Neutrophil (primary cell): ENCODE measurements at regions not wholly inside any gene's neighbourhood (a gene's known extent, or its start where the extent isn't known, plus 50 kb on each side); places are given as distances from the start of the nearest gene placed in this dataset.

Experiments
- H3K27ac ChIP-seq: fragments of 200-600 bp; sonication (generic); 2 replicates; pipeline ENCODE4 v1.5.1; 2016; ENCODE audit warnings: mild to moderate bottlenecking, moderate library complexity
- H3K27me3 ChIP-seq: fragments of 200-600 bp; sonication (generic); 2 replicates; pipeline ENCODE4 v1.6.0; 2016; ENCODE audit warnings: mild to moderate bottlenecking
- H3K36me3 ChIP-seq: fragments of 200-600 bp; sonication (generic); 2 replicates; pipeline ENCODE4 v1.5.1; 2017
- H3K4me1 ChIP-seq, 2 experiments: fragments of 200-600 bp in 1 of 2; sonication (generic) in 1 of 2; 1 replicate in 1 of 2; 2 replicates in 1 of 2; pipeline versions ENCODE4 v1.5.1 to v1.6.1; 2013 to 2016; ENCODE audit warnings: low read depth in 1 of 2, low read length in 1 of 2, mild to moderate bottlenecking in 1 of 2, moderate library complexity in 1 of 2; ENCODE audit not compliant: control insufficient read depth in 1 of 2, insufficient read depth in 1 of 2
- H3K4me3 ChIP-seq, 2 experiments: fragments of 200-600 bp in 1 of 2; sonication (generic) in 1 of 2; 1 replicate in 1 of 2; 2 replicates in 1 of 2; pipeline ENCODE4 v1.5.1; 2013 to 2016; ENCODE audit warnings: low read depth in 1 of 2, low read length in 1 of 2, mild to moderate bottlenecking in 1 of 2, moderate library complexity in 1 of 2
- H3K9me3 ChIP-seq: fragments of 200-600 bp; sonication (generic); 2 replicates; pipeline ENCODE4 v1.5.1; 2016
- CTCF ChIP-seq: fragments of 200-600 bp; sonication (generic); IDR thresholded peaks from 2 replicates; pipeline ENCODE4 v1.5.1; 2016; ENCODE audit warnings: antibody characterized with exemption

GRCh38 chr9:7241694-7242093 is 483.9 kb downstream of the KDM4C start:
- no peaks in the 10 kb centered on the region for H3K9me3 ChIP-seq
- peaks cover 24% of the 10 kb centered on the region for H3K27me3 ChIP-seq
- H3K4me1 ChIP-seq, result no peaks in the 10 kb centered on the region
- no peaks in the 10 kb centered on the region for H3K36me3 ChIP-seq
- no peak overlapping the region for H3K4me3 ChIP-seq
- TF ChIP-seq CTCF, result no peak
- no peak overlapping the region for H3K27ac ChIP-seq

GRCh38 chr9:7240569-7241311 is 483.0 kb downstream of the KDM4C start:
- no peak for TF ChIP-seq CTCF

GRCh38 chr9:7239708-7240107 is 481.9 kb downstream of the KDM4C start:
- Histone ChIP-seq H3K4me3 (no peak overlapping the region), H3K36me3 (no peaks in the 10 kb centered on the region), H3K9me3 (no peaks in the 10 kb centered on the region), H3K4me1 (no peaks in the 10 kb centered on the region), H3K27me3 (peaks cover 14% of the 10 kb centered on the region), H3K27ac (no peak overlapping the region)
- TF ChIP-seq CTCF, result no peak

More at GRCh38 chr9:7240569-7241311, 483.0 kb downstream of the KDM4C start:
- H3K4me3 ChIP-seq, result no peak overlapping the region
- H3K36me3 ChIP-seq, result no peaks in the 10 kb centered on the region
- no peaks in the 10 kb centered on the region for H3K4me1 ChIP-seq
- peaks cover 22% of the 10 kb centered on the region for H3K27me3 ChIP-seq
- H3K9me3 ChIP-seq, result no peaks in the 10 kb centered on the region
- no peak overlapping the region for H3K27ac ChIP-seq

GRCh38 chr9:7238247-7238637 is 480.5 kb downstream of the KDM4C start:
- Histone ChIP-seq H3K4me1 (no peaks in the 10 kb centered on the region), H3K4me3 (no peak overlapping the region), H3K27me3 (peaks cover 14% of the 10 kb centered on the region), H3K27ac (no peak overlapping the region), H3K9me3 (no peaks in the 10 kb centered on the region), H3K36me3 (no peaks in the 10 kb centered on the region)
- no peak for TF ChIP-seq CTCF

GRCh38 chr9:7237473-7238246 is 479.9 kb downstream of the KDM4C start:
- TF ChIP-seq CTCF, result no peak
- peaks cover 14% of the 10 kb centered on the region for H3K27me3 ChIP-seq
- no peaks in the 10 kb centered on the region for H3K9me3 ChIP-seq
- H3K4me3 ChIP-seq, result no peak overlapping the region
- no peaks in the 10 kb centered on the region for H3K36me3 ChIP-seq
- no peaks in the 10 kb centered on the region for H3K4me1 ChIP-seq
- no peak overlapping the region for H3K27ac ChIP-seq
